GM21717 (cell line): ENCODE measurements at regions not wholly inside any gene's neighbourhood (a gene's known extent, or its start where the extent isn't known, plus 50 kb on each side); places are given as distances from the start of the nearest gene placed in this dataset.

ENCODE experiments used
- ATAC-seq: cut with Tn5 transposase; IDR thresholded peaks from one replicate; pipeline ENCODE4 v1.9.1; 2021; ENCODE audit warnings: mild to moderate bottlenecking, moderate library complexity; ENCODE audit not compliant: unreplicated experiment

DNA sequence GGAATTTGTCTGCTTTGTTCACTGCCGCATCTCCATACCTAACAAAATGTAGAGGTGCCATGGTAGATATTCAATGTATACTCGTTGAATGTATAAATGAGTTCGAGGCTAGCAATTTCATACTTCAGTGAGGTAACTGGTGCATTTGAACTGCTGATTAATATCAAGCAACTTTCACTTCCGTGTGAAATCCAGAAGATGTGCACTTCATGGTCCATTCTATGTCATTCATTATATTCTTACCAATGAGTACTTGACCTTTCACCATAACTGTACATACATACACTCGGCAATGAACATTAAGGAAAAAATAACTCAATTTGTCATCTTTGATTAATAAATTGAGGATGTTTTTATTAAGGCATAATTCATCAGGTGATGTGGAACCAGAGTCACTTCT is 598.5 kb downstream of the ZNF385D start:
- no peak for ATAC-seq

GRCh38 chr3:21142949-21143348 is 608.1 kb downstream of the ZNF385D start:
- no peak for ATAC-seq

- ATAC-seq = no peak
Measured at GRCh38 chr3:21142031-21142430, 609.0 kb downstream of the ZNF385D start.

DNA sequence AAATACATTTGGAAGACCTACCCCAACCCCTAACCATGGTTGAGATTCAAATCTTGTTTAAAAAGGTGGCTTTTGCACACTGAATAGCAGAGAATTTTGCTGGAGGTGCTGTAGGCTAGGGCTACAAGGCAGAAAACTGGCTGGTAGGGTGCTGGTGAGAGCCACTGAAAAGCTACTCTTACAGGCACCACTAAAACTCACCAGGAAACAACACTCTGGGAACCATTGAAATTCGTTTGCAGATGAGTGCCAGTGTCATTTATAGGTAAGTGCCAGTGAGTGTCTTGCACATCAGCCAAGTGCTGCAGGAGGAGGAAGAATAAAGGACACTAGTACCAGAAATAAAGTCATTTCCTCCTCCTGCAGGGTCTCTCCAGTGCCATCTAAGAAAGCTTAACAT is 610.2 kb downstream of the ZNF385D start:
- ATAC-seq = no peak

DNA sequence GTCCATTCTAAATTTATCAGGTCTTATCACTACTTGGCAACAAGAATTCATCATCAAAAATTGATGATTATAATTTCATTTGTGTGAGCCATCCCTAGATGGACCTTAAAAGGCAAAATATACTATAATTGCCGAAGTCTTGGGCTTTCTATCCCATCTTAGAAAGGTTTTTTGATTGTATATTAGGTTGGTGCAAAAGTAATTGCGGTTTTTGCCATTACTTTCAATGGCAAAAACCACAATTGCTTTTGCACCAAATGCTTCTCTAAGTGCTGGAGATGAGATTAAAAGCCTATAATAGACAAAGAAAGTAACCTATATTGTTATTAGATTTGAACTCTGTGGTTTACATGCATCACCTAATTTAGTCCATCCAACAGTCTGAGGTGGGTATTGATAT is 612.9 kb downstream of the ZNF385D start:
- ATAC-seq = no peak

GRCh38 chr3:21132896-21133295 is 618.1 kb downstream of the ZNF385D start:
- no peak for ATAC-seq

- no peak for ATAC-seq
Measured at GRCh38 chr3:21120826-21121225, 630.2 kb downstream of the ZNF385D start.

- ATAC-seq = no peak
Measured at GRCh38 chr3:21117370-21117769, 633.6 kb downstream of the ZNF385D start.

GRCh38 chr3:21109056-21109455 is 642.0 kb downstream of the ZNF385D start:
- ATAC-seq = no peak

GRCh38 chr3:21105784-21106183 is 645.2 kb downstream of the ZNF385D start:
- ATAC-seq = no peak

DNA sequence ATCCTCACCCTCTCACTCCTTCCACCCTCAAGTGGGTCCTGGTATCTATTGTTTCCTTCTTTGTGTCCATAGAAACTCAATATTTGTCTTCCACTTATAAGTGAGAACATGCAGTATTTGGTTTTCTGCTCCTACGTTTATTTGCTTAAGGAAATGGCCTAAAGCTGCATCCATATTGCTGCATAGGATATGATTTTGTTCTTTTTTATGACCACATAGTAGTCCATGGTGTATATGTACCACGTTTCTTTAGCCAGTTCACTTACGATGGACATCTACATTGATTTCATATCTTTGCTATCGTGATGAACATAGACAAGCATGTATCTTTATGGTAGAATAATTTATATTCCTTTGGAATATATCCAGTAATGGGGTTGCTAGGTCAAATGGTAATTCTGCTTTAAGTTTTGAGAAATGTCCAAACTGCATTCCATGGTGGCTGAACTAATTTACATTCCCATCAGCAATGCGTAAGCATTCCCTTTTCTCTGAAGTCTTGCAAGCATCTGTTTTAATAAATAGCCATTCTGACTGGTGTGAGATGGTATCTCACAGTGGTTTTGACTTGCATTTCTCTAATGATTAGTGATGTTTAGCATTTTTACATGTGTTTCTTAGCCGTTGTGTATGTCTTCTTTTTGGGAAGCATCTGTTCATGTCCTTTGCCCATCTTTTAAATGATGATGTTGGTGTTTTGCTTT is 650.2 kb downstream of the ZNF385D start:
- no peak for ATAC-seq

DNA sequence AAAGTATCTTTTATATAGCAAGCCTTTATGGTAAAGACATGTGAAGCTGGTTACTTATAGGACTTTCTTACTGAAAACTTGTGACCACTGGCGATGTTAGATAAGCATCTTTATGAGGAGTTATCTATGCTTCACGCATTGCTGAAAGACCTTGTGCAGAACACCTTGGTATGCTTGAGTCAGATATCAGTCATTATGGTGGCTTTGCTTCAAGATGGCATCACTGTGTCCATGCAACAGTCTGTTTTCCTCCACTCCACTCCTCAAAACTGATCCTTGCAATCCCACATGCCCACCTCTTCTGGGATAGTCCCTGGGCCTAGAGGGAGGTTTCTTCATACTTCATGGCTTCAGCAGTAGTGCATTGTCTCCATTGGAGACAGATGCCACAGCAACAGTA is 656.3 kb downstream of the ZNF385D start:
- ATAC-seq = no peak

DNA sequence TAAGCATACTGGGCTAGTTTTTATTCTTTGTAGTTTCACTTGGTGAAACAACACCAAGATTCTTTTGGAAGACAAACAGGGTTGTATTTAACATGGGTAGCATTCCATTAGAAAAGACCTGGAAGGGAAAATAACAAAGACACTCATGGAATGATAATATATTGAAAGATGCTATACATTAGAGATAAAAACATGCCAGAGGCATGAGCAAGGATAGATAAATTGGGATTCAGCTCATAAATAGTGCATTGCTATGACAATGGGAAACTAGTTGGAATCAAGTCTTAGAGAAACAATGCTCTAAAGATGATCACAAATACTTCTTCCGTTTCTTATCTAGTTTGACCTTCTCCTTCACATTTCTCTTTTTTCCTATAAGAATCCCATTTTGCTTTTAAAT is 677.4 kb downstream of the ZNF385D start:
- no peak for ATAC-seq

GRCh38 chr3:21067031-21067813 is 683.8 kb downstream of the ZNF385D start:
- no peak for ATAC-seq

GRCh38 chr3:21062831-21063294 is 688.1 kb downstream of the ZNF385D start:
- ATAC-seq = no peak

- ATAC-seq = no peak
Measured at GRCh38 chr3:21059404-21059803, 691.6 kb downstream of the ZNF385D start.

- no peak for ATAC-seq
Measured at GRCh38 chr3:21056293-21056692, 694.7 kb downstream of the ZNF385D start.

DNA sequence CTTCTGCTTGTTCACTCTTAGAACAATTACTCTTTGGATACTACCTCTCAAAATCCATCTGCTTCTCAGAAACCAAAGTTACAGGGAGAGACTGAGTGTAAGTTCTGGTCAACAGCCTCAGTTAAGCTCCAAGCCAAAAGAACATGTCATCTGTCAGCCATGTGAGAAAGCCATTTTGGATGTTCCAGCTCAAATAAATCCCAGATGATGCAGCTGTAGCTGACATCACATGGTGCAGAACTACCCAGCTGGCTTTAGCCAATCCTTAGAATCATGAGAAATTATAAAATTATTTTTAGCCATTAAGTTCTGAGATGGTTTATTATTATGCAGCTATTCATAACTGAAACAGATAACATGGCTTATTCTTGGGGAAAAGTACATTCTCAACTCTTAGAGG is 696.0 kb downstream of the ZNF385D start:
- no peak for ATAC-seq

DNA sequence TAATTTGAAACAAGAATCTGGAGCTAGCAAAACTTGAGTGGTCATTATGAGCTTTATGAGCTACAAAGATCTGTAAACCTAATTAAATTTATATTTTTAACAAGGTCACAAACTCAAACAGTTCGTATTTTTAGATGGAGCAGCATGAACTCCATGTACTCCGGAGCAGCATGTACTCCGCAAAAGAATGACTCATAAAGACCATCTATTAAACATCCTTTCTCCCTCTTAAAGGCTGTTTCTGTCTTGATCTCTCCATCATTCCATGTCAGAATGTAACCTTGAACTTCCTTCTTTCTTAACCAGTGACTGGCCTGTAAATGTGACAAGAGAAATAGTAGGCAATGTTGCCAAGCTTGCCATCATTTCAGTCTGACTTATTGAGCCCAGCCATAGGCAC is 696.9 kb downstream of the ZNF385D start:
- ATAC-seq = no peak

DNA sequence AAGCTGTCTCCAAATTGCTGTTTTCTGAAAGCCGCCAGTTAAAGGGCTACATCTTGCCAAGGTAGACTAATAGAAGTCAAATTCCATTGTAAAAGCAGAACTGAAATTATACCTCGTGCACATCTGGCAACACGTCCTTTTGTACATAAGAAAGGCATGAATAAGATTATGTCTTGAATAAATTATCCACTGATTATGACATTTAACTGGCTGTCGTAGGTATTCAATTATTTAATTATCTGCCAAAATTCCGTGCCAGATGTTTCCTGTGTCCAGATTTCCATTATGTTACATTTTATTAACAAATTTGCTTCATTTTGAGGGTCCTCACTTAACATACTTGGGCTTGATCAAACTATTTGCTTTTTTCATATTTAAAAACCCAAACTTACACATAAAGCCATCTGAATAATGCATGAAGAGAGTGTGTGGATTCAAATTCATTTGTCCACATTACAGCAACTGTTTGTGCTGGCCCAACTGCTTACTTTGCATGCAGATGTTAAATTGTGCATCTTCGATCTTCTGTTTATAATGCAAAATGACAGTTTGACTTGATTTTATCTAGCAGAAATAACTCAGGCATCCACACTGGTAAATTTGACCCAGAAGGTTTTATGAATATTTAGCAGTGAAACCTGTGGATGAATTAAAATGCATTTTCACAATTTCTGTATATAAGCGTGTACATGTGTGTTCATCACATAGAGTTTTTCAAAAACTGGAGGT is 701.5 kb downstream of the ZNF385D start:
- no peak for ATAC-seq

- ATAC-seq = no peak
Measured at GRCh38 chr3:21043139-21043538, 707.9 kb downstream of the ZNF385D start.

DNA sequence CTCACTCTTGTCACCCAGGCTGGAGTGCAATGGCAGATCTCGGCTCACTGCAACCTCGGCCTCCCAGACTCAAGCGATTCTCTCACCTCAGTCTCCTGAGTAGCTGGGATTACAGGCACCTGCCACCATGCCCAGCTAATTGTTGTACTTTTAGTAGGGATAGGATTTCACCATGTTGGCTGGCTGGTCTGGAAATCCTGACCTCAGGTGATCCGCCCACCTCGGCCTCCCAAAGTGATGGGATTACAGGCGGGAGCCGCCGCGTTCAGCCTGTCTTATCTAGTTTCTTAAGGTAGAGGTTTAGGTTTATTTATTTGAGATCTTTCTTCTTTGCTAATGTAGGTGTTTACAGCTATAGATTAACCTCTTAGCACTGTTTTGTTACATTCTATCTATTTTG is 708.8 kb downstream of the ZNF385D start:
- no peak for ATAC-seq
